H1 (cell line): ENCODE measurements at regions not wholly inside any gene's neighbourhood (a gene's known extent, or its start where the extent isn't known, plus 50 kb on each side); places are given as distances from the start of the nearest gene placed in this dataset.

Experiments used
- CBX5 ChIP-seq: fragments of 300-800, 300-1000 bp; sonication (generic); IDR thresholded peaks from 2 replicates; pipeline ENCODE4 v1.7.1; 2016; ENCODE audit warnings: antibody characterized with exemption, low read length, low read depth
- POLR2AphosphoS5 ChIP-seq: IDR thresholded peaks from 2 replicates; pipeline ENCODE4 v1.6.1; 2011; ENCODE audit warnings: low read depth, low read length
- RAD21 ChIP-seq, 2 experiments: IDR thresholded peaks in 1 of 2; conservative IDR thresholded peaks in 1 of 2; 2 replicates each; pipeline ENCODE4 v1.6.1; 2011; ENCODE audit warnings: low read depth in 2 of 2, low read length in 2 of 2, improper control_type of control experiment in 1 of 2, inconsistent platforms in 1 of 2, mild to moderate bottlenecking in 1 of 2, moderate library complexity in 1 of 2
- SAP30 ChIP-seq: fragments of 300-600 bp; sonication (generic); IDR thresholded peaks from 2 replicates; pipeline ENCODE4 v1.7.1; 2012; ENCODE audit warnings: low read length, moderate library complexity, mild to moderate bottlenecking, inconsistent platforms; ENCODE audit not compliant: insufficient read depth, insufficient replicate concordance
- SIN3A ChIP-seq, 2 experiments: IDR thresholded peaks in 1 of 2; conservative IDR thresholded peaks in 1 of 2; 2 replicates each; pipeline ENCODE4 v1.6.1; 2011 to 2012; ENCODE audit warnings: low read length in 2 of 2, improper control_type of control experiment in 1 of 2, low read depth in 1 of 2, mild to moderate bottlenecking in 1 of 2
- SIX5 ChIP-seq: IDR thresholded peaks from 2 replicates; pipeline ENCODE4 v1.6.1; 2011; ENCODE audit warnings: mild to moderate bottlenecking, low read depth, low read length
- SP1 ChIP-seq: IDR thresholded peaks from 2 replicates; pipeline ENCODE4 v1.6.1; 2011; ENCODE audit warnings: low read depth, low read length

DNA sequence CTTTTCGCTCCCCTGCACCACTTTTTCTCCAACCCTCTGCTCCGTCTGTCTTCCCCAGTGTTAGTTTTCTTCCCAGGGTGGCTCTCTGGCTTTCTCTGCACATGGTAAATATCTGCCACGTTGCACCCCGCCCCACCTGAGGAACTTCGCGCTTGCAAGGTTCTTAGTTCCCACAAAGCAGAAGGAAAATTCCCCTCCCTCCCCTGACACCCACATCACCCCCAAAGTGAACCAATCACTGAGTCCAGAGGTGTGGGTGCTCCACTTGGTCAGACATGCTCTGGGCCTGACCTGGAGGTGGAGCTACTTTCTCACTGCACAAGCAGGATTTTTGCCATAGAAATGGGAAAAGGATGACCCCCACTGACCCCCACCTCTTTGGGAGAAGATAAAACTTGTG lies 415.0 kb downstream of the FUT8 start (continued):
- TF ChIP-seq SIX5 (no peak), CBX5 (no peak), SAP30 (no peak), POLR2AphosphoS5 (no peak), SP1 (no peak), SIN3A (conservative IDR thresholded peaks at IDR 0.05 in 1 of 2, IDR thresholded peaks at IDR 0.05 in 1 of 2; ENCODE audit: low read depth in 1 of 2, low read length in 2 of 2) (no peak), RAD21 (IDR thresholded peaks at IDR 0.05 in 1 of 2, conservative IDR thresholded peaks at IDR 0.05 in 1 of 2; ENCODE audit: low read depth in 2 of 2, low read length in 2 of 2) (no peak)
